ENCODE measurements at regions not wholly inside any gene's neighbourhood (a gene's known extent, or its start where the extent isn't known, plus 50 kb on each side); places are given as distances from the start of the nearest gene placed in this dataset.

DNA sequence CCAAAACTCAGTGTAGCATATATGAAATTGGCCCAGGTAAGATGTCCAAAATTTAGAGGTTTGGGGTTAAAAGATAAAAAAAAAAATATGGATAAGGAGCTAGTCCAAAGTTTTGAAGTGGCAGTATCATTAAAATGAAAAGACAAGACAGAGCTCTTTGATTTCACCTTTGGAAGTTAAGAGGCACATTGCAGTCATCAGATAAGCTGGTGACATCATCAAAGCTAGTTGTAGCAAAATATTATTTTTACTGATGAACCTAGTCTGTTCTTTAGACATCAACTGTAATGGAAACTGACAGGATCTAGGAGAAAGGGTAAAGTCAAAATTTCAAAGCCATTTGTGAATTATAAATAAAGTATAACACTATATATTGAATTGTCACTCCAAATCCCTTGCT, 603.7 kb upstream of the CDH8 start:
- Mint-ChIP-seq H3K9me3 (peaks cover 28% of the 10 kb centered on the region), H3K4me3 (no peak overlapping the region), H3K4me1 (no peaks in the 10 kb centered on the region), H3K36me3 (ENCODE audit: low read depth) (no peaks in the 10 kb centered on the region), H3K27ac (no peak overlapping the region), H3K27me3 (no peaks in the 10 kb centered on the region)
- CTCF ChIA-PET, result interaction anchor here (0.7 kb wide), 1 partner anchor 25 kb away, joined by 5 read pairs; no protein-coding TSS in a partner anchor
- POLR2A ChIA-PET, result interaction anchor here (0.6 kb wide), 1 partner anchor 14 kb away, joined by 4 read pairs; no protein-coding TSS in a partner anchor
- no peak for DNase-seq

- H3K27me3 Mint-ChIP-seq, result no peaks in the 10 kb centered on the region
- H3K9me3 Mint-ChIP-seq, result peaks cover 28% of the 10 kb centered on the region
- H3K4me3 Mint-ChIP-seq, result no peak overlapping the region
- ChIA-PET POLR2A (no interaction called here), CTCF (no interaction called here)
- no peaks in the 10 kb centered on the region for H3K36me3 Mint-ChIP-seq (ENCODE audit: low read depth)
- H3K4me1 Mint-ChIP-seq, result no peaks in the 10 kb centered on the region
- H3K27ac Mint-ChIP-seq, result no peak overlapping the region
- no peak for DNase-seq
These were observed 603.0 kb upstream of the CDH8 start for GRCh38 chr16:62638964-62639870.

- ChIA-PET CTCF (no interaction called here), POLR2A (no interaction called here)
- no peaks in the 10 kb centered on the region for H3K4me1 Mint-ChIP-seq
- H3K36me3 Mint-ChIP-seq (ENCODE audit: low read depth), result no peaks in the 10 kb centered on the region
- H3K27ac Mint-ChIP-seq, result no peak overlapping the region
- peaks cover 29% of the 10 kb centered on the region for H3K9me3 Mint-ChIP-seq
- H3K4me3 Mint-ChIP-seq, result no peak overlapping the region
- no peak for DNase-seq
- H3K27me3 Mint-ChIP-seq, result no peaks in the 10 kb centered on the region
These were observed 602.2 kb upstream of the CDH8 start for GRCh38 chr16:62638324-62638911.

- H3K27me3 Mint-ChIP-seq, result no peaks in the 10 kb centered on the region
- no peaks in the 10 kb centered on the region for H3K36me3 Mint-ChIP-seq (ENCODE audit: low read depth)
- no peak for DNase-seq
- POLR2A ChIA-PET, result no interaction called here
- no peak overlapping the region for H3K27ac Mint-ChIP-seq
- H3K4me1 Mint-ChIP-seq, result no peaks in the 10 kb centered on the region
- CTCF ChIA-PET, result no interaction called here
- H3K9me3 Mint-ChIP-seq, result peaks cover 25% of the 10 kb centered on the region
- no peak overlapping the region for H3K4me3 Mint-ChIP-seq
These were observed 589.1 kb upstream of the CDH8 start for GRCh38 chr16:62625326-62625725.

DNA sequence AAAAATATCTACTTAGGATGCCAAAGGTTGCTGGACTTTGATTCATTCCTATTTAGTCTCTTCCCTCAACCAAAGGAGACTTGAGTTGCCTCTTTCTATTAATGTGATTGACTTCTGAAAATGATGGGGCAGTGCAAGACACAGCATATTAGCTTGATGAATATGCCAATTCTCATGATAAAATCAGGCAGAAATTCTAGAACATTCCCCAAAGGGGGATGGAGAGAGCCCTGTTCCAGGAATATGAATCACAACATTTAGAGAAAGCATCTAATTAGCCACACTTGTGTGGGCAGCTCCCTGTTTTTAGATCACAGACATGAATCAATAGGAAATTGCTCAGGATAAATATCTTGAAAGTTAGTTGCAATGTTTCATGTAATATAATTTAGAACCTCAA, 584.0 kb upstream of the CDH8 start:
- Mint-ChIP-seq H3K9me3 (peaks cover 17% of the 10 kb centered on the region), H3K4me1 (no peaks in the 10 kb centered on the region), H3K27me3 (no peaks in the 10 kb centered on the region), H3K4me3 (no peak overlapping the region), H3K36me3 (ENCODE audit: low read depth) (no peaks in the 10 kb centered on the region), H3K27ac (no peak overlapping the region)
- POLR2A ChIA-PET, result no interaction called here
- CTCF ChIA-PET, result no interaction called here
- DNase-seq, result no peak

GRCh38 chr16:62615526-62615925, 579.3 kb upstream of the CDH8 start:
- Mint-ChIP-seq H3K27me3 (no peaks in the 10 kb centered on the region), H3K36me3 (ENCODE audit: low read depth) (no peaks in the 10 kb centered on the region), H3K4me1 (no peaks in the 10 kb centered on the region), H3K9me3 (peaks cover 16% of the 10 kb centered on the region), H3K4me3 (no peak overlapping the region), H3K27ac (no peak overlapping the region)
- no peak for DNase-seq
- POLR2A ChIA-PET, result no interaction called here
- CTCF ChIA-PET, result interaction anchor here (0.5 to 0.6 kb wide), 2 partner anchors 24 to 112 kb away, joined by 3 to 5 read pairs; no protein-coding TSS in a partner anchor

GRCh38 chr16:62610291-62610690, 574.1 kb upstream of the CDH8 start:
- H3K27ac Mint-ChIP-seq, result no peak overlapping the region
- ChIA-PET CTCF (no interaction called here), POLR2A (no interaction called here)
- H3K36me3 Mint-ChIP-seq (ENCODE audit: low read depth), result no peaks in the 10 kb centered on the region
- H3K27me3 Mint-ChIP-seq, result no peaks in the 10 kb centered on the region
- no peak overlapping the region for H3K4me3 Mint-ChIP-seq
- H3K9me3 Mint-ChIP-seq, result peaks cover 4% of the 10 kb centered on the region
- no peak for DNase-seq
- H3K4me1 Mint-ChIP-seq, result no peaks in the 10 kb centered on the region

DNA sequence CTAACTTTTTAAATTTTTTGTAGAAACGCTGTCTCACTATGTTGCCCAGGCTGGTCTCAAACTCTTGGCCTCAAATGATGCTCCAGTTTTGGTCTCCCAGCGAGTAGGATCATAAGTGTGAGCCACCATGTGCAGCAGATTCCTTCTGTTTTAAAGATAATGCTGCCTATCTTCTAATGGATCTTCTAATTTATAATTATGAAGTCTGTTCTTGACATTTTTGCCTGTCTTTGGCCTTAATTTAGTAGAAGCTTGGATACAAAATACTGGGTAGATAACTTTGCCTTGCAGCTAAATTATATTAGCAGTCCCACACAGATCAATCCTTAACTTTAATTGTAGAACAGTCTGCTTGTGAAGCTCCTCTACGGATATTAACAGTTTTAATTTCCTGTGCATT, 566.6 kb upstream of the CDH8 start:
- no peaks in the 10 kb centered on the region for H3K27me3 Mint-ChIP-seq
- no peak for DNase-seq
- no peaks in the 10 kb centered on the region for H3K36me3 Mint-ChIP-seq (ENCODE audit: low read depth)
- peaks cover 7% of the 10 kb centered on the region for H3K9me3 Mint-ChIP-seq
- no peak overlapping the region for H3K27ac Mint-ChIP-seq
- POLR2A ChIA-PET, result no interaction called here
- no peaks in the 10 kb centered on the region for H3K4me1 Mint-ChIP-seq
- H3K4me3 Mint-ChIP-seq, result no peak overlapping the region
- CTCF ChIA-PET, result no interaction called here

DNA sequence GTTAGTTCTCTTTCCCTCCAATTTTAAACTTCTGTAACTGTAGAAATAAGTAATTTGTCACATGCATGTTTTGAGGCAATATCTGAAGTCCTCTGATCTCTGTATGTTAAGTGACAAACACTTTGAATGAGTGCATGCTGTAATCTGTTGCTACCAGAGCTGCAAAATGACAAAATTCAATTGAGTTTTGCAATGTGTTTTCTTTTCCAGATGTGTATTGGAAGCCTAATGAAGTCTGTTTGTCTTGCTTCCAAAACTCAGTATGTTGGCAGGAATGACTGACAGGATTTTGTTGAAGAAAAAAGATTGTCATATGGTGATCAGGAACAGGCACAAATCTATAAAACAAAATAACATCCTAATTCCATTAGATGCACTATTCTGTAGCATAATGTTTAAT, 561.6 kb upstream of the CDH8 start:
- ChIA-PET CTCF (no interaction called here), POLR2A (no interaction called here)
- Mint-ChIP-seq H3K4me1 (no peaks in the 10 kb centered on the region), H3K27ac (no peak overlapping the region), H3K9me3 (peaks cover 14% of the 10 kb centered on the region), H3K4me3 (no peak overlapping the region), H3K27me3 (no peaks in the 10 kb centered on the region), H3K36me3 (ENCODE audit: low read depth) (no peaks in the 10 kb centered on the region)
- DNase-seq, result no peak

DNA sequence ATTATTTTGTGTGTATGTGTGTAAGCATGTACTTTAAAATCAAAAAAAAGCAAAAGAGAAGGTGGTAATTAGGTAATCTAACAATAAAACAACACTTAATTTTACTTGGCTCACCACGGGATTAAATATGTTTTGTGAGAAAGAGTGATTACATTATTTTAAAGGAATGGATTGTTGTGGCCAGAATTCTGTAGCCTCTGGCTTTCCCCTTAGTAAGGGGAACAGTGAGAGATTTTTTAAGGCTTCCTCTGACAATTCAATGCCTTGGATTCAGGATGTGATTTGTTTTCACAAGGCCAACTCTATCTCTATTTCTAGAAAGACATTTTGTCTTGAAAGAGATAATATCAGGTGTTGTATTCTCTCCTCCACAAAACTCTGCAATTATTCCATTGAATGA, 560.3 kb upstream of the CDH8 start:
- H3K27me3 Mint-ChIP-seq, result no peaks in the 10 kb centered on the region

DNA sequence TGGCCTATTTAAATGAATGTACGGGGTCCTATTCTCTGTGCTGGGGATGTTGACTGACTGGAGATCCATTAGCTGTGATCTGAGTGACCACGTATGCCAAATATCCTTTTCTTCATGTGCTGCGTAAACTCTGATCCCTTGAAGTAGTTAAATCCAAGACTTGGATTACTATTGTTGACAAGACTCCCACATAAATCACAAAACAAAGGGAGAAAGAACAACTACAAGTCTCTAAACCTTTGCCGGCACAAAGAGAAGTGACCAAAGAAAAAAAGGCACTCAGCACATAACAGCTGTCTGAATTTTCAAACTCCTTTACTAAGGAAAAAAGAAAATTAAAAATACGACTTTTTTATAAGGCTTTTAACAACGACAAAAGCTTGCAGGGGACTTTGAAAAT, 559.9 kb upstream of the CDH8 start:
- POLR2A ChIA-PET, result no interaction called here
- H3K27me3 Mint-ChIP-seq, result no peaks in the 10 kb centered on the region
- no peaks in the 10 kb centered on the region for H3K4me1 Mint-ChIP-seq
- H3K4me3 Mint-ChIP-seq, result no peak overlapping the region
- H3K9me3 Mint-ChIP-seq, result peaks cover 13% of the 10 kb centered on the region
- H3K36me3 Mint-ChIP-seq (ENCODE audit: low read depth), result no peaks in the 10 kb centered on the region
- H3K27ac Mint-ChIP-seq, result no peak overlapping the region
- CTCF ChIA-PET, result no interaction called here
- no peak for DNase-seq

More for the DNA sequence above, 560.3 kb upstream of the CDH8 start:
- Mint-ChIP-seq H3K27ac (no peak overlapping the region), H3K9me3 (peaks cover 14% of the 10 kb centered on the region), H3K4me1 (no peaks in the 10 kb centered on the region), H3K4me3 (no peak overlapping the region), H3K36me3 (ENCODE audit: low read depth) (no peaks in the 10 kb centered on the region)
- no peak for DNase-seq
- ChIA-PET CTCF (no interaction called here), POLR2A (no interaction called here)

DNA sequence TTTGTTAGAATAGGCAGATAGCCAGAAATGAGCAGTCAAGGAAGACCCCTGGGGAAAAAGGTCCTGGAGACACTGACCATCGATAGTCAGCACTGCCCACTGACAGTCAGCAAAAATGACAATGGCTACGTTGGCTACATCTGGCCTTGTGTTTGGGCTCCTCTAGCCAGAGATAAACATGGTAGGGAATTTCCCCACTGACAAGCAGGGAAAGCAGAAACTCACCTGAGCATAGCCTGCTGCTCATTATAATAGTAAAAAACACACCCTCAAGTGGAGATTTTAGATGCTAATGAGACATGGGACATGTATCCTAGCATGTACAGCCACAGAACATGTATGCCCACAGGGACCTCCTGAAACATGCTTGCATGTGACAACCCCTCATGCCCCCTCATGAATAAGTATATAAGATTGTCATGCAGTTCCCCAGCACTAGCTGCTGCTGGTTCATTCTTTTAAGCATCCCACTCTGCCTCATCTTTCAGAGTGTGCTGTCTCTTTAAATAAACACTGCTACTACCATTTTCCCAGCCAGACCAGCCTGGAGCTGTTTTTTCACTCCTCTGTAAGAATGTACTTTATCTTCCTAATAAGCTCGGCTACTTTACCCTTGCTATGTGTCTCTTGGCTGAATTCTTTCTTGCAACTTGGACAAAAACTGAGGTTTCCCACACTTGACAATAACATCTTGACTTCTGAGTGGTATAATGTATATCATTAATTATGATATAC, 550.1 kb upstream of the CDH8 start:
- Mint-ChIP-seq H3K36me3 (ENCODE audit: low read depth) (no peaks in the 10 kb centered on the region), H3K27ac (no peak overlapping the region), H3K4me3 (no peak overlapping the region), H3K4me1 (no peaks in the 10 kb centered on the region), H3K9me3 (peaks cover 28% of the 10 kb centered on the region), H3K27me3 (no peaks in the 10 kb centered on the region)
- DNase-seq, result no peak
- ChIA-PET CTCF (no interaction called here), POLR2A (no interaction called here)

- CTCF ChIA-PET, result interaction anchor here (1.0 kb wide), 1 partner anchor 125 kb away, joined by 3 read pairs; no protein-coding TSS in a partner anchor
- no peak overlapping the region for H3K27ac Mint-ChIP-seq
These were observed 548.9 kb upstream of the CDH8 start for GRCh38 chr16:62585041-62585545.

More at GRCh38 chr16:62585041-62585545, 548.9 kb upstream of the CDH8 start:
- peaks cover 35% of the 10 kb centered on the region for H3K9me3 Mint-ChIP-seq
- POLR2A ChIA-PET, result no interaction called here
- no peaks in the 10 kb centered on the region for H3K27me3 Mint-ChIP-seq
- no peaks in the 10 kb centered on the region for H3K4me1 Mint-ChIP-seq
- DNase-seq, result no peak
- no peaks in the 10 kb centered on the region for H3K36me3 Mint-ChIP-seq (ENCODE audit: low read depth)
- H3K4me3 Mint-ChIP-seq, result no peak overlapping the region
